HepG2 (cell line): ENCODE measurements at regions not wholly inside any gene's neighbourhood (a gene's known extent, or its start where the extent isn't known, plus 50 kb on each side); places are given as distances from the start of the nearest gene placed in this dataset.

Experiments
- CBX5 ChIP-seq: sonication (generic); formaldehyde crosslinking; IDR thresholded peaks from 2 replicates; pipeline ENCODE4 v1.4.0; 2020; ENCODE audit warnings: missing genetic modification reagents, borderline replicate concordance
- GPN1 ChIP-seq: sonication (generic); formaldehyde crosslinking; IDR thresholded peaks from 2 replicates; pipeline ENCODE4 v1.5.1; 2020; ENCODE audit warnings: missing genetic modification reagents, borderline replicate concordance
- KDM6A ChIP-seq: IDR thresholded peaks from 2 replicates; pipeline ENCODE4 v1.6.1; 2016; ENCODE audit warnings: low read depth
- MZF1 ChIP-seq: sonication (generic); formaldehyde crosslinking; IDR thresholded peaks from 2 replicates; pipeline ENCODE4 v1.8.1; 2023; ENCODE audit warnings: mild to moderate bottlenecking, missing genetic modification reagents, borderline replicate concordance
- NBN ChIP-seq: fragments of 450-650 bp; conservative IDR thresholded peaks from 2 replicates; pipeline ENCODE4 v1.6.1; 2017
- SALL2 ChIP-seq: sonication (generic); formaldehyde crosslinking; IDR thresholded peaks from 2 replicates; pipeline ENCODE4 v1.8.1; 2023; ENCODE audit warnings: mild to moderate bottlenecking, missing genetic modification reagents, inconsistent platforms
- SRSF4 ChIP-seq: fragments of 200-400 bp; formaldehyde crosslinking; IDR thresholded peaks from one replicate; pipeline ENCODE4 v1.6.1; 2018; ENCODE audit warnings: mild to moderate bottlenecking, low read depth, low read length, moderate library complexity; ENCODE audit not compliant: poor library complexity, severe bottlenecking
- TFAP4 ChIP-seq: sonication (generic); IDR thresholded peaks from 2 replicates; pipeline ENCODE4 v1.6.1; 2016; ENCODE audit warnings: low read depth, borderline replicate concordance
- ZBTB40 ChIP-seq, 2 experiments: fragments of 450-650 bp in 1 of 2; sonication (generic) in 1 of 2; formaldehyde crosslinking in 1 of 2; IDR thresholded peaks; 2 replicates each; pipeline versions ENCODE4 v1.6.1 to v1.8.0; 2016 to 2022; ENCODE audit warnings: antibody characterized with exemption in 1 of 2, mild to moderate bottlenecking in 1 of 2, missing genetic modification reagents in 1 of 2
- ZNF496 ChIP-seq: sonication (generic); formaldehyde crosslinking; IDR thresholded peaks from 2 replicates; pipeline ENCODE4 v1.8.1; 2023; ENCODE audit warnings: mild to moderate bottlenecking, moderate library complexity, missing genetic modification reagents; ENCODE audit not compliant: insufficient replicate concordance
- ZNF816 ChIP-seq: sonication (generic); formaldehyde crosslinking; IDR thresholded peaks from 2 replicates; pipeline ENCODE4 v1.8.0; 2022; ENCODE audit warnings: missing genetic modification reagents, mild to moderate bottlenecking, borderline replicate concordance
- ZNF879 ChIP-seq: sonication (generic); formaldehyde crosslinking; IDR thresholded peaks from 2 replicates; pipeline ENCODE4 v1.8.1; 2023; ENCODE audit warnings: missing genetic modification reagents
- TF ChIP-seq, protein P1 (sequence below): sonication (generic); formaldehyde crosslinking; IDR thresholded peaks from 2 replicates; pipeline ENCODE4 v1.8.0; 2022; ENCODE audit warnings: mild to moderate bottlenecking, missing genetic modification reagents

- no peak for TF ChIP-seq ZBTB40 (IDR thresholded peaks at IDR 0.05)
- TF ChIP-seq ZBTB40 (CRISPR knock-in tag; IDR thresholded peaks at IDR 0.05) = no peak
- TF ChIP-seq ZNF816 = no peak
- no peak for TF ChIP-seq SALL2
- TF ChIP-seq GPN1 (CRISPR knock-in tag) = no peak
- no peak for TF ChIP-seq TFAP4
- no peak for TF ChIP-seq MZF1 (CRISPR knock-in tag)
- no peak for TF ChIP-seq SRSF4
- TF ChIP-seq NBN = no peak
- no peak for TF ChIP-seq CBX5
- no peak for TF ChIP-seq ZNF879 (CRISPR knock-in tag)
- TF ChIP-seq ZNF496 (CRISPR knock-in tag) = no peak
- TF ChIP-seq, protein P1, sequence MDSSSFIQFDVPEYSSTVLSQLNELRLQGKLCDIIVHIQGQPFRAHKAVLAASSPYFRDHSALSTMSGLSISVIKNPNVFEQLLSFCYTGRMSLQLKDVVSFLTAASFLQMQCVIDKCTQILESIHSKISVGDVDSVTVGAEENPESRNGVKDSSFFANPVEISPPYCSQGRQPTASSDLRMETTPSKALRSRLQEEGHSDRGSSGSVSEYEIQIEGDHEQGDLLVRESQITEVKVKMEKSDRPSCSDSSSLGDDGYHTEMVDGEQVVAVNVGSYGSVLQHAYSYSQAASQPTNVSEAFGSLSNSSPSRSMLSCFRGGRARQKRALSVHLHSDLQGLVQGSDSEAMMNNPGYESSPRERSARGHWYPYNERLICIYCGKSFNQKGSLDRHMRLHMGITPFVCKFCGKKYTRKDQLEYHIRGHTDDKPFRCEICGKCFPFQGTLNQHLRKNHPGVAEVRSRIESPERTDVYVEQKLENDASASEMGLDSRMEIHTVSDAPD (CRISPR knock-in tag) = no peak
- no peak for TF ChIP-seq KDM6A (CRISPR knock-in tag)
Observed at GRCh38 chr5:108467563-108467962, 85.7 kb upstream of the FBXL17 start (continued).
